GM12873 (cell line): ENCODE measurements at regions not wholly inside any gene's neighbourhood (a gene's known extent, or its start where the extent isn't known, plus 50 kb on each side); places are given as distances from the start of the nearest gene placed in this dataset.

ENCODE experiments used
- TF ChIP-seq, protein P1 (sequence below): IDR thresholded peaks from 2 replicates; pipeline ENCODE4 v1.5.1; 2012; ENCODE audit warnings: low read depth, mild to moderate bottlenecking, moderate library complexity, low read length, control low read depth; ENCODE audit not compliant: insufficient read depth; ENCODE audit errors: missing control alignments

DNA sequence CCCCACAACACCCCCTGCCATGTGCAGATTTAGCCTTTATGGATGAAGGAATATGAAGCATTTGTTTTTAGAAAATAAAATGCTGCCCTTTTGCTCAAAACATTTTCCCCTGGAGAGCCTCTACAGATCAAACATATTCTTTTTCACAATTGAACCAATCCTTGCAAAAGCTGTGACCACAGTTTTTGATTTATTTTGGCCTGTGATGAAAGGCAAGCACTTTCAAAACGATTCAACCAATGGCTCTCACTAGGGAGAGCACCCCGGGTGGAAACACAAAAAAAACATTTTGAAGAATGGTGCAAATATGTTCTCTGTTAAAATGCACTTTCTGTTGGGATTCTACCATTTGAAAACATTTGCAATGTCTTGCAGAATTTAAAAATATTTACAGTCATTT, 476.0 kb upstream of the ONECUT1 start:
- TF ChIP-seq, protein P1, sequence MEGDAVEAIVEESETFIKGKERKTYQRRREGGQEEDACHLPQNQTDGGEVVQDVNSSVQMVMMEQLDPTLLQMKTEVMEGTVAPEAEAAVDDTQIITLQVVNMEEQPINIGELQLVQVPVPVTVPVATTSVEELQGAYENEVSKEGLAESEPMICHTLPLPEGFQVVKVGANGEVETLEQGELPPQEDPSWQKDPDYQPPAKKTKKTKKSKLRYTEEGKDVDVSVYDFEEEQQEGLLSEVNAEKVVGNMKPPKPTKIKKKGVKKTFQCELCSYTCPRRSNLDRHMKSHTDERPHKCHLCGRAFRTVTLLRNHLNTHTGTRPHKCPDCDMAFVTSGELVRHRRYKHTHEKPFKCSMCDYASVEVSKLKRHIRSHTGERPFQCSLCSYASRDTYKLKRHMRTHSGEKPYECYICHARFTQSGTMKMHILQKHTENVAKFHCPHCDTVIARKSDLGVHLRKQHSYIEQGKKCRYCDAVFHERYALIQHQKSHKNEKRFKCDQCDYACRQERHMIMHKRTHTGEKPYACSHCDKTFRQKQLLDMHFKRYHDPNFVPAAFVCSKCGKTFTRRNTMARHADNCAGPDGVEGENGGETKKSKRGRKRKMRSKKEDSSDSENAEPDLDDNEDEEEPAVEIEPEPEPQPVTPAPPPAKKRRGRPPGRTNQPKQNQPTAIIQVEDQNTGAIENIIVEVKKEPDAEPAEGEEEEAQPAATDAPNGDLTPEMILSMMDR = no peak

DNA sequence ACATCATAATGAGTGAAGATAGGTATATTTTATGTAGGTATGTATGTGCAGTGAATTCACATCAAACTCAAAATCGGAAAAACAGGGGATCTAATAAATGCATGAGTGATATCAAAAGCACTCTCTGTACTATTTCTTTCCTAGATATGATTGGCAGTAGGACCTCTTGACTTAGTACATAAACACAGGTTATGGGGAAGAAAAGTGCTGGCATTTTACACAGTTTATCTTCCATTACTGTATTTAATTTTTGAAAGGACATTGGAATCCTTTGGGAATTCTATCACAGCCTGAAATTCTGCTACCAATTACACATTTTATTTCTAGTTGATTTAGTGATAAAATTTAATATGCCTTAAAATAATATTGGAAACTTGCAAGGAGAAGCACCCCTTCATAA, 470.5 kb upstream of the ONECUT1 start:
- TF ChIP-seq, protein P1 = no peak

DNA sequence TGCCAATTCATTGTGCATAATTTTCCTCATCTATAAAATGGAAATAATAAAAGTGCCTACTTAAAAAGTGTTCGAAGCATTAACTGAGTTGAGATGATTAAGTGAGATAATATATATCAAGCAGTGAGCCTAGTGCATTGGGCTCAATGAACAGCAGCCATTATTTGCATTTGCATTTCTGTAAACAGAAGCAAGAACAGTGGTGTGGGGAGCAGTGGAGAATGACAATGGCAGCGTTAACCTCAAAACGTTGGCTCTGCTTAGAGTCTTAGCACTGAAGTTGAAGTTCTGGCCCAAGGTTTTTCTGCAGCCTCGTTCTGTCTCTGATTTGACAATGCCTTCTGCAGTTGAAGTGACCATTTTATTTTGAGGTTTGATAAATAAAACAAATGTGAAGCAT, 466.3 kb upstream of the ONECUT1 start:
- TF ChIP-seq, protein P1 = no peak

DNA sequence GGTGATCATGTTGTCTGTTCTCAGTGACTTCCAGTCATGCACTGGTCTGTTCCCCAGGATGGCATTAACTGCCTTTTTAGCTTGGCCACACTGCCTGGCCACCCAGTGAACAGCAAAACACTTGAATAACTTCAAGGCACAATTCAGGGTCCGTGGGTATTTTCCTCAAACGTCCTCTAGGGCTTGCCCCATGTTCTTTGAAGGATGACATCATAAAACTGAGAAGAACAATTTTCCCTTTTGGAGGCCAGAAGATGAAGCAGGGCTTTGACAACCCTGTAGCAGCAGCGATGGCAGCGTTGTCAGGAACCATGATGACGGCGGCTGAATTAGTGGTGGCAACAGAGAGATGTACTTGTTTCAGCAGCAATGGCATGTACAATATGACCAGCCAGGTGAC, 465.9 kb upstream of the ONECUT1 start:
- TF ChIP-seq, protein P1 = no peak

DNA sequence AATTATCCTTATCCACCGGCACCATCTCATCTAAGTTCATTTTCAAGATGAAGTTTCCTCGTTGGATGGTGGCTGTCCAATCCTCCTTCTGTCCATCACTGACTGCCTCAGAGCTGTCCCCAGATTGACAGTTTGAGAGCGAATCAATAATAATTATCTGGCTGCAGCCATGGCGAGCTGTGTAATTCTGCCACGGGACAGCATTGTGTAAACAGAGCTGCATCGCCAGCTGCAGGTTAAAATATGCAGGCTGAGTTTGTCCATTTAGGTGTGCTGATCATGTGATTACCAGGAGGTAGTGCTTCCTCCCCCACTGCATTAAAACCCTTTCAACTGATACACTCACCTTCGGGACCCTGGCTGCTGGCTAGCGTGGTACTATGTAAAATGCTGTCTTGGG, 461.9 kb upstream of the ONECUT1 start:
- TF ChIP-seq, protein P1 = no peak

DNA sequence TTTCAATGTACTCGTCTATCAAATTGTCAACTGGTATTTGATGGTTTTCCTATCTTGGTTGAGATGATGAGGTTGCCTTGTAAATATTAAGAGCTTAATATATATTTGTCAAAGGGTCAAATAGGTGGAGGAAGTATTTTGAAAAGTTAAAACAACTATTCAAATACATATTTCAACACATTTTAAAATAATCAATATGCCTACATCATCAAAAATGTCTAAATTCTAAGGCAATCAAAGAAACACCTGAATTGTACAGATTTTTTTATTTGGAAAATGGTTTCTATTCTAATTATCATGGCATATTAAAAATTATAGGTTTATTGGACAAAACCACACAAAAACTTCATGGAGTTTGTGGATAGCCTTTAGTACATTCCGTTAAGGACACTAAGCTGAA, 461.4 kb upstream of the ONECUT1 start:
- TF ChIP-seq, protein P1 = no peak

DNA sequence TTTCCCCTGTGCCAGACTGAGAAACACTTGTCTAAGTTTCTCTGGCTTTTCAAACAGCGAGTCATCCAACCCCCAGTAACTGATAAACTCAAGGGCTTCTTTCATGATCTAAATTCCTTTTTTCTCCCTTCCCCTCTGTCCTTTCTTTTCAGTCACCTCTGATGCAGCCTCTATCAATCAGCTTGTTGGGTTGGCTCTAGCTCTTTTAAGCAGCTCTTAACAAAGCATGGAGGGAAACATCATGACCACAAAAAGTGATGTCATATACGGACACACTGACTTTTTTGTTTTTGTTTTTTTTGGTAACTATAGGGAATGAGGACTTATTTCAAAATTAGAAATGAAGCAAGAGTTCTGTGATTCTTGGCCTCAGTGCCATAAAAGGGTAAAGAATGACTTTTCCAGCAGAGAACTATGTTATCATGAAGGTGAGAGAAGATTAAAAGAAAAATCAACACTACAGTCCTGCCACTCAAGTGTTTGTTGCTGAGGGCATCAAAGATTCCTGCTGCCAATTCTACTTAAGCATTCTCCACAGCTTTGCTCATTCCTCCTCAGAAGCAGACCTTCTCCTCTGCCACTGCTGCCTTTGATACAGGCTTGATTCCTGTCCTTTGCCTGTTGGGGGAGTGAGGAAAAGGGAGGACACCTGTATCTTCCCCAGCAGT, 457.0 kb upstream of the ONECUT1 start:
- TF ChIP-seq, protein P1 = no peak
